NCI-H345 (cell line): ENCODE measurements at regions not wholly inside any gene's neighbourhood (a gene's known extent, or its start where the extent isn't known, plus 50 kb on each side); places are given as distances from the start of the nearest gene placed in this dataset.

Experiments used
- DNase-seq: peaks from one replicate; lab custom pipeline; 2025; lab: John Stamatoyannopoulos, UW

DNA sequence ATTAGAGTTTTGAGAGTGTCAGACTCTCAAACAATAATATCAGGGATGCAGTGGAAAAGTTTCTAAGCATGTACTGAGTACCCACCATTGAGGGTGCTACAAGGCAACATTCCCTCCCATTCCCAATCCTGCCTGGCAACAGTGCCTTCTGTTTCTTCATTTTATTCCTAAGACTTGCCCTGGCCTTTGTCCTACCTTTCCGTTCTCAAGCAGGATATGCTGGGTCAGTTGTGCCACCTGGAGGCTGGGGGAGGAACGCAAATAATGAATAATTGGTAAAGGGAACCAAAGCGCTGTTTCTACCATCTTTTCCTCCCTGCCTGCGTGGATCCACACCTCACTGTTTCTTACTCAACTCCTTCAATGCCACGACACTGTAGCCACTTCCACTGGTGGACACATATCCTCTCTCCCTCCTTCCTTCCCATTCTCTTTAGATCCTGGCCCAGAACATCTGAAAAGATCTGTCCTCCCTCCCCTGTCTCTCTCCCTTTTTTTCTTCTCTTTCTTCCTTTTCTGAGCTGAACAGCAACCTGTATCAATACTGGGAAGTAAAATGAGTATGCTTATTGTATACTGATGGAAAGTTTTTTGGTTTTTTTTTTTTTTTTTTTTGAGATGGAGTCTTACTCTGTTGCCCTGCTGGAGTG lies 149.5 kb downstream of the C9orf152 start:
- DNase-seq = peak; percentile 55

DNA sequence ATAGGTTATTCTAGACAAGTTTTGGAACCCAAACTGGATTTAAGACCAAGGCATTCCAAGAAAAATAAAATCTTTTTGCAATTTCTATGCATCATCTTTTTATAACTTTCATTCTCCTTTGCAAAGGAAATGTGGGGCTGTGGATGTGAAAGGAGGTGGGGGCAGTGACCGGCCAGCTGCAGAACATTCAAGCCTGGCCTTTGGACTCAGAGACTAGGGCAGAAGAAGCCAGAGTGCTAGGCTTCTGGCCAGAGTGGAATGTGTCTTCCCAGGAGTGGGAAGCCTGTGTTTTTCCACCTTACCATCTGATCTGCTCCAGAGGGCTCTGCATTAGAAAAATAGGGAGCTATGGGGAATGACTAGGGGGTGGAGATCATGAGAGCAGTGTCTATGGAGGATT lies 148.5 kb downstream of the C9orf152 start:
- DNase-seq = no peak

DNA sequence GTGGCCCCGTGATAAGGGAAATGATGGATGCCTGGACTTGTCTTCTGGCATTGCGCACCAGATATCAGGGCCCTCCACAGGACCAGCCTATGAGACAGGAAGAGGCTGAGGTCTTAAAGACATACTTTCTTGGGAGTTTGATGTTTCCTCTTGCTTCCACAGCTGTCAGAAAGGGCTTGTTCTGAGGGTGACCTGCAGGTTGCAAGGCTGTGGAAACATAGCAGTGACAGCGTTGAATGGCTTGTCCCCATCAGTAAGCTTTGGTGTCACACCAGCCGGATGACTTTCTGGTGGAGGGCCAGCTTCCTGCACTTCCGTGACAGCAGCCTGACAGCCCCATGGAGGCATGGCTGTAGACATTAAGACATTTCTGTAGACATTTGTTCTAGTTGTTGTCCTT lies 143.2 kb downstream of the C9orf152 start:
- no peak for DNase-seq

DNA sequence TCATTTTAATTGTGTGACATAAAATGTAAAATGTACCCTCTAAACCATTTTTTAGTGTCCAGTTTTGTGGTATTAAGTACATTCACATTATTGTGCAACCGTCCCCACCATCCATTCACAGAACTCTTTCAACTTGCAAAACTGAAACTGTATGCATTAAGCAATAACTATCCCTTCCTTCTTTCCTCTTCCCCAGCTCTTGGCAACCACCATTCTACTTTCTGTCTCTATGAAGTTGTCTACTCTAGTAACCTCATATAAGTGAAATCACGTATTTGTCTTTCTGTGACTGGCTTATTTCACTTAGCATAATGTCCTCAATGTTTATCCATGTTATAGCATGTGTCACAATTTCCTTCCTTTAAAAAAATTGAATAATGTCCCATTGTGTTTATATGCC lies 142.4 kb downstream of the C9orf152 start:
- DNase-seq = no peak

DNA sequence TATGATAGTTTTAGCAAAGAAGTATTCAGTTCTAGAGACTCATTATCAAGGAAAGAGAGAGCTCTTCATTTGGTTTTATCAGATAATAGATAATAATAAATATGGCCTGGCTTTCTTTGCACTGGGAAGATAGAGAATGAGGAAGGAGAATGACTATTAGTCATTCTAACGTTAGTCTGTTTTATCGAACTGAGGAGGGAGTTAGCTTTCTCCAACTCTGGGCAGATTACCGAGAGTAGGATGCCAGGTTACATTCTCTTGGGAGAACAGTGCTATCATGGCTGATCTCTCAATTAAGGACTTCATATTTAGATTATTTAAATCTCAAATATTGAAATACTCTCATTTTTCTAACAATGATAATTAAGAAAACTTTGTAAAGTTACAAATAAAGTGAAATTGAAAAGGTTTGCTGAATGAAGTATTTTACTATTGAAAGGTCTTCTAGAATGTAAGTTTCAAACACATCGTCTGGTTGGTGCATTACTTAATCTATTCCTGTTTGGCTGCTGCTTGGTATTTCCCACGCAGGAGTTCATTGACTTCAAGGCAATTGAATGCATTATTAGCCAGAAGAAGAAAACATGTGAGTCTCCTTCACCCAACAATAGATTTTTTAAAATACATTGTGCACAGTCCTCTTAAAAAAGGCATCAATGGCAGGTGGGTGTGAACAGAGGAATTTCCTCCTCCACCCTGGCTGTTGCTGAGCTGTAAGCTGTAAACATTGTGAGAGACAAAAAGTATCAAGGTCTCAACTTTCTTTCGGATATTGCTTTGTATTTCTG lies 140.8 kb downstream of the C9orf152 start:
- no peak for DNase-seq

DNA sequence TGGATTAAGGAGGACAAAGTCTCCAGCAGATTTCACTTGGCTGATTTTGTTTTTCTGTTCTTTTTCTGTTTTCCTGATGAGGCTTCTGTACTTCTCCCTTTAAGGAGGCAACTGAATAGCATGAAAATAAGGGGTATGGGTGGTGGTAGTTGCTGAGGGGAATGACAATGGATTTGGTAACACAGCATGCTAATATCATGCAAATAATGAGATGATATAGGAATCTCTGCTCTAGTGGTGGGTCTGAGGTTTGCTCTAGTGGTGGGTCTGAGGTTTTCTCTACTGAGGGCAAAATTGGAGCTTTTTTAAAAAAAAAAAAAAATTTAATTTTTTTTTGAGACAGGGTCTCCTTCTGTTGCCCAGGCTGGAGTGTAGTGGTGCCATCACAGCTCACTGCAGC lies 139.7 kb downstream of the C9orf152 start:
- no peak for DNase-seq

DNA sequence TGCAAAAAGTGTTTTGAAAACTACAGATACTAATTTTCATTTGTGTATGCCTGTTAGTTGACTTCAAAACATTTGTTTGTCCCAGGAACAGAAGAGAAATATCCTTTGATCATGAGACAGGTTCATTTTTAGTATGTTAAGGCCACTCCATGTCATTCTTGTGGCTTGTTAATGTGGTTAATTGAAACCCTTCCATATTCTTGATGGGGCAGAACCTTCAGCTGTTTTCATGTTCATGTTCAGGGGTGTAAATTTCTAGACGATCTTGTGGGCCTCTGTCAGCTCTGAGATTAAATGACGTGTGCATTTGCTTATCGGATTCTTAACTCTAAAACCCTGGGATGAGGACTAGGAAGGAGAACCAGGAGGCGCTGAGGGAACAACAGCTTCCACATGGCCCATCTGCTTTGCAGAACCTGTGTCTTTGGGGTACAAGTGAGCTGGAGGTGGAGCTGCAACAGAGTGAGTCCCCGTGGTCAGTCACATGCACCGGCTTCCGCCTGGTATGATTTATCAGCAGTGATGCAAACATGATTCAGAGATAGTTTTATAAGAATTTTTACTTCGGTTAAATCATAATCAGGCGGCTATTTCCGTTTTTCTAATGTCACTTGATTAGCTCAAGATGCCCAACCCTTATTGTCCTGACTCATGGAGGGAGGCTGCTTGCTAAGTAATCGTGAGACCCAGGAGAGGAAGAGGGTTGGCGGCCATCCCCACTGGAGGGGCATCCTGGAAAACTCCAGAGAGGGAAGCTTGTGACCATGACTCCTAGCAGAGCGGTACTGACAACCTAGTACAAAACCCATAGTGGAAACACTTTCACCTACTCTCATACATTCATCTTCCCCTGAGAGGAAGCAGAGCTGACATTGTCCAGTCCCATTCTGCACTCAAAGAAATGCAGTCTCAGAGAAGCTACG lies 138.4 kb downstream of the C9orf152 start:
- no peak for DNase-seq

DNA sequence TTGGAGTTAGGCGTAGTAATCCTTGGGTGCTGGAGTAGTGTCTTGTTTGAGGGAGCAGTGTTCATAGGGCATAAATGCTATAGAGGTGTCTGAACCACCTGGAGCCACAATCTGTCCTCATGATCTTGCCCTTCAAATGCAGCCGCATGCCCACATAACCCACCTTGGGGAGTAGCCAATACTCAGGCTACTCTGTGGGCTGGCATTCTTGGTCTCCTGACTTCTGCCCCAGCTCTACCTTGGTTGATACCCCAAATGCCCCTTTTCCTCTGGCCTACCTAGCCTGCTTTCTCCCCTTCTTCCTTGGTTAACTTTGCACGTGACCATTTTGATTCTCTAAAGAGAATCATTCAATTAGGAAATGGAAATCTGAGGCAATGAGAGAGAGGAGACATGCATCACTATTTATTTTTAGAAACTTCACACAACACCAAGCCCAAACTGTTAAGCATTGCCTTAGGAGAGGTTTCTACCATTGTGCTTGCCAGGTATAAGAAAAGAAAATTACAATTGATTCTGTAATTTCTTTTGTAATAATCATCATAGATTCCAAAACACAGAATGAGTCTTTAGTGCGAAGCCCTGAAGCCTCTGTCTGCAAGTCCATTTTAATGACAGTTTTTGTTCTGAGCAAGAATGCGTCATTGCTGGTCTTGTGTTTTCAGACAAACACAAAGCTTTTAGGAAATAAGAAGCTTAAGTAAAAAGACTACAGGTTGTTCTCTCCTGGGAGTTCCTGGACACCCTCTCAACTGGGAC lies 135.2 kb downstream of the C9orf152 start:
- no peak for DNase-seq

DNA sequence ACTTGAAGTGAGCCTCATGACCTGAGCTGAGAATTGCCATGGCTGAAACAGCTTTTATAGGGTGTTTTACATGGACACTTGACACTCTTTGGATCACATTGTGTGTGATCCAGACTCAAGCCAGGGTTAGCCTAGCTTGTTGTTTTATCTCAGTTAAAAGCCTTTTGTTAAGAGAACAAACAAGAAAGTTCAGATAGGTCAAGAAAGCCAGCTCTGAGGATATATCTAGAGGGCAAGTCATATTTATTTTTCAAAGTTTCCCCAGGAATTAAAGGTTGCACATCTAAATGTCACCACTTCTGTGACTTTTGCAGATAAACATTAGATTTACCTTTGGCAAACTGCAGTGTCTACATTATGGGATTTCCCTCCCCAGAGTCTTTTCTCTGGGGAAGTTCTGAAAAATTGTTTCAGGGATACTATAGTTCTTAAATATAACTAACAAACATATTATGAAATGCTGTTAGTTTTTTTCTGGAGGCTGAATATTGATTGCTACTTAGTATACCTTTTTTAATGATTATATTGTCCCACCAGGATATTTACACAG lies 134.5 kb downstream of the C9orf152 start:
- no peak for DNase-seq

DNA sequence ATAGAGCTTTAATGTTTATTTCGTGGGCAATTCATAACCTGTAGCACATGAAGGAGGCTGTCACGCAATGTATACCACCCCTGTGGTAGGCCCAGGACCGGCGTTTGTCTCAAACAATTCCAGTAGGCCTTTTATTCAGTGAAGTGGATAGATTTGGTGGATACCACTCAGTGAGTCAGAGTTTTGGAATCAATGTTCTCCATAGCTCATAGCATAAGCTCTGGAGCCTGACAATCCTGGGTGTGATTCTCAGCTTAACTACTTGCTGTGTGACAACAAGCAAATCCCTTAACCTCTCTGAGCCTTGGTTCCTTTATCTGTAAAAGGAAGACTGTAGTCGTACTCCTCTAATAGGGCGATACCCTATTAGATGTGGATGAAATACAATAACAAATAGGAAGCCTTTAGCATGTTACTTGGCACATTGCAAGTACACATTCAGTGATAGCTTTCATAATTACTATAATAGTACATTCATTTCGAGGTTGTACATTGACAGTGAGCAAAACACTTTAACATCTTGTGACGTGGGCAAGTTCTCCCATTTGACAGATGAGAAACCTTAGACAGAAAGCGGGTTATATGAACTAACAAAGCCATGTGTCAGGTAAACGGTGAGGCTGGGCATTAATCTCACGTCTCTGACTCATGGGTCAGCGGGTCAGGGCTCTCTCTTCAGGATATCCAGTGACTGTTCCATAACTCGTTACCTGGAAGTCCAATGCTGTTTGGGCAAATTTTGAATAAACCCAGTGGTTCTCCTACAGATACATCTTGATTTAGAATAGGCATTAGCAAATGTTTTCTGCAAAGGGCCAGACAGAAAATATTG lies 130.8 kb downstream of the C9orf152 start:
- no peak for DNase-seq

DNA sequence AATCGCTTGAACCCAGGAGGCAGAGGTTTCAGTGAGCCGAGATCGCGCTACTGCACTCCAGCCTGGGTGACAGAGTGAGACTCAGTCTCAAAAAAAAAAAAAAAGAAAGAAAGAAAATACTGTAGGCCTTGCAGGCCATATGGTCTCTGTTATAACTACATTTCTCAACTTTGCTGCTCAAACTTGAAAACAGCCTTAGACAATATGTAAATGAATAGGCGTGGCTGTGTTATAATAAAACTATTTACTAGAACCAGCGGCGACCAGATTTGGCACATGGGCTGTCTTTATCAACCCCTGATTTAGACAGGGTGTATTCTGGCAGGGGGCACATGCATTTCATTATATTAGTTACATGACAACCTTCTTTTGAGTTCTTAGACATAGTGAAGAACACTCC lies 130.0 kb downstream of the C9orf152 start:
- no peak for DNase-seq

DNA sequence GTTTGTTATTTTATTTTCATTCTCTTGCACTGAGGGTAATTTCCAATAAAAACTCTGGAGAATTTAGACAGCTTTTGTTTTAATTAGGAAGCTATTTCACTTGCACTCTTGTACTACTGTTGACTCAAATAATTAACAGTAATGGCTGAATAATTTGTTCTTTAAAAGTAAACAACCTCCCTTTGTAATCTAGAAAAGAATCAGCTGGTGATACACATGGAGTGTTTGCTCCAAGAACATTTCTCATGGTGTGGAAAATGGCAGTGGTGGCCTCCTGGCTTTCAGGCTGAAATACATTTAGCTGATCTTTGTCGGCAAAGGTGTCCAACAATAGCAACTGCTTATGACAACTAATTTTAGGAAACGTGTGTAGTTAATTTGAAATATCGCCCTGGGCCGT lies 129.4 kb downstream of the C9orf152 start:
- peak; percentile 29 for DNase-seq

DNA sequence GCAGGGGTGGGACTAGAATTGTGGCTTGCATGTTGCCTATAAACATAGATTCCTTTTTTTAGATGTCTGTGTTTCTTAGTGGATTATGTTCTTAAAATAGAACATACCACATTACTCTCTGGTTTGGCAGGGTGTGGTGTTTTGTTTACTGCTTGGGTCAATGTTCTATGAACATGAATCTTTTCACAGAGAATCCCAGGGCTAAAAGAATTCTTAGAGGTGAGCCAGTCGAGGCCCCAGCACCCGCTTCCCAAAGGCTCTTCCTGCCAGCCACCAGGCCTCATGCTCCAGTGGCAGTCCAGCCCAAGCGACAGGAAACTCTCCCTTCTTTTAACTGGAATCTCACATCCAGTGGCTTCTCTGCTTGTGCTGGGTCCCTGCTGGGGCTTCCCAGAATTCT lies 126.6 kb downstream of the C9orf152 start:
- no peak for DNase-seq

DNA sequence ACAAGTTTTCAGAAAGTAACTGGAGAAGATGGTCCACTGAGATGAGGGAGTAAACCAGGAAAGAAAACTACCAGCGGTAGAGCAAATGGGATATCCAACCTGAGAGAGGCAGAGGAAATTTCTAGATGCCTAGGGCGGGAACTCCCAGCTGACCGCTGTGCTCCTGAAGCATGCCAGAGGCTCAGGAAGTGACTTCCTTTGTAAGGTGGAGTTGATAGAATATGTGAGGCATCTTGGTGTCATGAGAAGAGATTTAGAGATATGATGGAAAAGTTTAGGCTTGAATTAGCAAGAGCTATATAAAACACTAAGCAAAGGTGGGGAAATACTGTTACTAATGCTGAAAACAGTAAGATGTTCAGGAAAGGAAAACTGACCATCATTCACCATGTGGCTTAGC lies 124.1 kb downstream of the C9orf152 start:
- DNase-seq = no peak

DNA sequence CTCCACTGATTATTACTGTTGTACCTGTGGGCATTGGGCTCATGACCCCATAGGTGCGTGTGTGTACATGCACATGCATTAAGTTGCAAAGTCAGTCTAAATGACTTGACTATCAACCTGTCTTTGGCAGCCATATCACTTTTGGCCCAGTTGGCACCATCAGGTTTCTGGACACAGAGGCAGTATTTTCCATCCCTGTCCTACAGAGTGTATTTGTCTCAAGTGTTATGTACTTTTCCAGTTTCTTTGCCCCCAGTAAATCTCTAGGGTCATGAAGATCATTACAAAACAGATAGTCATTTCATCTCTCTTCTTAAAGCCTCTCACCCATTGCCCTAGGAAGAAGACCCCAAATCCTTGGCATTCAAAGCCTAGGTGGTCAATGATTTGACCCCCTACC lies 121.4 kb downstream of the C9orf152 start:
- DNase-seq = no peak

DNA sequence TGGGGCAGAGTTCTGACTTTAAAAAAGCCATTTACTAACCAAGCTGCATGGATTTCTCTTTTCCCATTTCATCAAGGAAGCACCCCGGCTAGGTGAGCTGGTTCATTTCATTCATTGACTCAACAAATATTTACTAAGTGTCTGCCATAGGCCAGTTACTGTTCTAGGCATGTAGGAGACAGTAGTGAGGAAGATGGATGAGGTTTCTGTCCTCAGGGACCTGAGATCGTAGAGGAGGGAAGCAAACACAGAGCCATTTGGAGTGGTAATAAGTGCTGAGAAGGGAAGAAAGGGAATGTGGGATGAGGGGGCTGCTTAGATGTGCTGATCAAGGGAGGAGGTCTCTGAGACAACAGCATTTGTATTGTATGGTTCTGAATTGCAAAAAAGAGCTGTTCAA lies 120.4 kb downstream of the C9orf152 start:
- peak; percentile 47 for DNase-seq

DNA sequence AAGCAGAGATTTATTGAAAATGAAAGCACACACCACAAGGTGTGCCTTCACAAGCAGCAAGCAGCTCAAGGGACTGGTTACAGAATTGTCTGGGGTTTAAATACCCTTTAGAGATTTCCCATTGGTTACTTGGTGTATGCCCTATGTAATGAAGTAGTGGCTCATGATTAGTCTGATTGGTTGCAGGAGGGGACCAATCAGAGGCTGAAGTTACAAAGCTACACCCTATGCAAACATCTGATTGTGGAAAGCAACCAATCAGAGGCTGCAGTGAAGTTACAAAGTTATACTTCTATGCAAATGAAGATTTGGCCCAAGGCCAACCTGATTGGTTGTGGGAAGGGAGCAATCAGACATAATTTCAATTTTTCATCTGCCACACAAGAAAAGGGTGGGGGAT lies 119.9 kb downstream of the C9orf152 start:
- DNase-seq = peak; percentile 28

DNA sequence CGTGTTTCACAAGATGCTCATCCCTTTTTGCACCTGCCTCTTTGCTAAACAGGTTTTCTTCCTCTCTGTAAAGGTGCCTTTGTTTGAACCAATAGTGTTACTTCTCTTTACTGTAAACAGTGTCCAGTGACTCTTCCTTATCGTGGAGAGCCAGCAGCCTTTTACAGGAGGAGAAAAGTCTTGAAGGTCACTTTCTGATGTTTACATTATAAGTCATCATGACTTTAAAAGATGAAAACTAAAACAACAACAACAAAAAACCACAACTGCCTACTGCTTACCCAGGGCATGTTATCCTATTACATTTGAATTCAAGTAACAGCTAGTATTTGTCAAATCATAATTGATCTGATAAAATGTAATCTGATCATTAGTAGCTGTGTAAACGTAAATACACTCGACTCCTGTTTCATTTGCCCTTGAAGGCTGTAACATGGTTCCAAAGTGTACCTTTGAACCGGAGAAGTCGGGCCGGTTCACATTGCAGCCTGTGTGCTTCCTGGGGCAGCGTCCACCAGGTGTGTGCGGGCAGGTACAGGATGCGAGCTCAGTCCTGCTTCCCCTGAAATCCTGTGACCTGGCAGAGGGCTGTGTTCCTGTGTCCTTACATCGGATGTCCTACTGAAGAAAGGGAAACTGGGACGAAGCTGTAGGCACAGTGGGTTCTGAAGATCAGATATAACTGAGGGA lies 118.1 kb downstream of the C9orf152 start:
- peak; percentile 57 for DNase-seq

DNA sequence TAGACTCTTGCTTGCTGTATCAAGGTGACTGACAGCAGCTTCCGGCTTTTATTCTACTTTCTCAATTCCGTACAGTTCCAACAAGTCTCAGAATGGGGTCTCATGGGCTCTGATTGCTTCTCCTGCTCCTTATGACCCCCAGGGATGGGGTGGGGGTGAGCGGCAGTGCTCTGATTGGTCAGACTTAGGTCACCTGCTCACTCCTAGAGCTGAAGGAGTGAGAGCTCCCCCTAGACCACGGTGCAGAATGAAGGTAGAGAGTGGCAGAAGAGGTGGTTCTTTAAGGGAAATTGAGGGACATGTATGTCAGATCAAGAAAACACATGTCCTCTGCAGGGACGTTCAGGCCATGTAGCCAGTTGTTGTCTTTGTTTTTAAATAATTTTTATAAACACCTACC lies 115.2 kb downstream of the C9orf152 start:
- no peak for DNase-seq

DNA sequence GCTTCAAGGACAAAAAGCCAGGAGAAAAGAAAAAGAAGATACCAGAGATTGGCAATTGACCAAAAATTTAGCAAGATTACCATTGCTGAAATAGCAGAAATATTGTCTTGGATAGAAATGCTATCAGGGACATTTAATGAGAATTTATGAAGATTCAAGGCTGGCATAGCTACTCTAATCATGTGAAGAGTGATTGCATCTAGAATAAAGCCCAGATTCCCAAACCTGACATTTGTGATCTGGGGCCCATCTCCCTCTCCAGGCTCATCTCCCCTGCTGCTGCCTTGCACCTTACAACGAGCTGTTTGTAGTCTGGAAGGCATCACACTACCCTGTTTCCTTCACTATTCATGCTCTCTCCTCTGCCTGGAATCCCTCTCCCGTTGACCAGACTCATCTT lies 114.5 kb downstream of the C9orf152 start:
- no peak for DNase-seq
